Body of pancreas (tissue), 4 donors: ENCODE measurements at regions not wholly inside any gene's neighbourhood (a gene's known extent, or its start where the extent isn't known, plus 50 kb on each side); places are given as distances from the start of the nearest gene placed in this dataset.

Source experiments
- POLR2A ChIP-seq, 3 donors: fragments of 450-650 bp; IDR thresholded peaks; one replicate each; pipeline ENCODE4 v1.6.1; 2016; ENCODE audit warnings: antibody characterized with exemption in 3 of 3, mild to moderate bottlenecking in 2 of 3
- TF ChIP-seq, protein P1 (sequence below), 7 experiments: fragments of 450-650 bp in 4 of 7; fragments of 200-600 bp in 3 of 7; sonication (generic) in 3 of 7; IDR thresholded peaks; one replicate each; pipeline ENCODE4 v1.5.1; 2016 to 2019; ENCODE audit warnings: antibody characterized with exemption in 7 of 7

DNA sequence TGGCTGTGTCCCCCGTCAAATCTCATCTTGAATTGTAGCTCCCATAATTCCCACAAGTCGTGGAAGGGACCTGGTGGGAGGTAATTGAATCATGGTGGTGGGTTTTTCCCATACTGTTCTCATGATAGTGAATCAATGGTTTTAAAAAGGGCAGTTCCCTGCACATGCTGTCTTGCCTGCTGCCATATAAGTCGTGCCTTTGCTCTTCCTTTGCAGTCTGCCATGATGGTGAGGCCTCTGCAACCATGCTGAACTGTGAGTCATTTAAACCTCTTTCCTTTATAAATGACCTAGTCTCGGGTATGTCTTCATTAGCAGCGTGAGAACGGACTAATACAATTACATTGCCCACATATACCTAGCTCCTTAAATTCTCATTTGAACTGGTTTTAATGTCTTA is 353.0 kb upstream of the KLF4 start:
- TF ChIP-seq, protein P1, sequence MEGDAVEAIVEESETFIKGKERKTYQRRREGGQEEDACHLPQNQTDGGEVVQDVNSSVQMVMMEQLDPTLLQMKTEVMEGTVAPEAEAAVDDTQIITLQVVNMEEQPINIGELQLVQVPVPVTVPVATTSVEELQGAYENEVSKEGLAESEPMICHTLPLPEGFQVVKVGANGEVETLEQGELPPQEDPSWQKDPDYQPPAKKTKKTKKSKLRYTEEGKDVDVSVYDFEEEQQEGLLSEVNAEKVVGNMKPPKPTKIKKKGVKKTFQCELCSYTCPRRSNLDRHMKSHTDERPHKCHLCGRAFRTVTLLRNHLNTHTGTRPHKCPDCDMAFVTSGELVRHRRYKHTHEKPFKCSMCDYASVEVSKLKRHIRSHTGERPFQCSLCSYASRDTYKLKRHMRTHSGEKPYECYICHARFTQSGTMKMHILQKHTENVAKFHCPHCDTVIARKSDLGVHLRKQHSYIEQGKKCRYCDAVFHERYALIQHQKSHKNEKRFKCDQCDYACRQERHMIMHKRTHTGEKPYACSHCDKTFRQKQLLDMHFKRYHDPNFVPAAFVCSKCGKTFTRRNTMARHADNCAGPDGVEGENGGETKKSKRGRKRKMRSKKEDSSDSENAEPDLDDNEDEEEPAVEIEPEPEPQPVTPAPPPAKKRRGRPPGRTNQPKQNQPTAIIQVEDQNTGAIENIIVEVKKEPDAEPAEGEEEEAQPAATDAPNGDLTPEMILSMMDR (IDR thresholded peaks at IDR 0.05) = no peak
- TF ChIP-seq POLR2A (IDR thresholded peaks at IDR 0.05) = no peak
